GM18511 (cell line): ENCODE measurements at regions not wholly inside any gene's neighbourhood (a gene's known extent, or its start where the extent isn't known, plus 50 kb on each side); places are given as distances from the start of the nearest gene placed in this dataset.

ENCODE experiments used
- ATAC-seq: cut with Tn5 transposase; IDR thresholded peaks from one replicate; pipeline ENCODE4 v1.9.1; 2021; ENCODE audit warnings: mild to moderate bottlenecking, moderate library complexity; ENCODE audit not compliant: unreplicated experiment

DNA sequence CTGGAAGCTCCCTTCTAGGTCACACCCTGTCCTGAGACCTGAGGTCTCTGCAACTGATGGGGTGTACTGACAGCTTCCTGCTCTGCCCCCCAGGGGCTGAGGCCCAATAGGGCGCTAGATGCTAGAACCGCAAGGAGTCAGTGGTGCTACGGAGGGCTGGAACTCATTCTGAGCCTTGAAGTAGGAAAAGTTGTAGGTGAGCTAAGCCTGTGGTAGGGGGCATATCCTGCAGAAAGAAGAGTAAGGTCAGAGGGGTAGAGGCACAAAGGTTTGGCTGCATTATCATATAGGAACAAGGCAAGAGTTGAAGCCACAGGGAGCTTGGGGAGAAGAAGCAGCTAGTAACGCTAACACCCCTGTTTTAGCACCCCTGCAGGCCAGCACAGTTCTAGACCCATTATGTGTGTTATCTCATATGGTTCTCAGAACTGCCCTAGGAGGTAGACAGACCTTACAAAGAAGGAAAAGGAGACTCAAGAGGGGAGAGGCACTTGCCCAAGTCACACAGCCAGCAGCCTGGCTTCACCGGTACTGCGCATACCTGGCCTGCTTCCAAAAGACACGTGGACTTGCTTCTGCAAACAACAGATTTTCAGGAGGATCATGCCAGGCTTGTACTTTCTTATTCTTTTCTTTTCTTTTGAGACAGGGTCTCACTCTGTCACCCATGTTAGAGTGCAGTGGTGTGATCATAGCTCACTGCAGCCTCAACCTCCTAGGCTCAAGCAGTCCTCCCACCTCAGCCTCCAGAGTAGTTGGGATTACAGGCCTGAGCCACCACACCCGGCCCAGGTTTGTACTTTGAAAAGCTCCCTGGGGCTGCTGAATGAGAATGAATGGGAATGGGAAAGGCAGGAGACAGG lies 156.1 kb downstream of the MRPL14 start:
- ATAC-seq = no peak

DNA sequence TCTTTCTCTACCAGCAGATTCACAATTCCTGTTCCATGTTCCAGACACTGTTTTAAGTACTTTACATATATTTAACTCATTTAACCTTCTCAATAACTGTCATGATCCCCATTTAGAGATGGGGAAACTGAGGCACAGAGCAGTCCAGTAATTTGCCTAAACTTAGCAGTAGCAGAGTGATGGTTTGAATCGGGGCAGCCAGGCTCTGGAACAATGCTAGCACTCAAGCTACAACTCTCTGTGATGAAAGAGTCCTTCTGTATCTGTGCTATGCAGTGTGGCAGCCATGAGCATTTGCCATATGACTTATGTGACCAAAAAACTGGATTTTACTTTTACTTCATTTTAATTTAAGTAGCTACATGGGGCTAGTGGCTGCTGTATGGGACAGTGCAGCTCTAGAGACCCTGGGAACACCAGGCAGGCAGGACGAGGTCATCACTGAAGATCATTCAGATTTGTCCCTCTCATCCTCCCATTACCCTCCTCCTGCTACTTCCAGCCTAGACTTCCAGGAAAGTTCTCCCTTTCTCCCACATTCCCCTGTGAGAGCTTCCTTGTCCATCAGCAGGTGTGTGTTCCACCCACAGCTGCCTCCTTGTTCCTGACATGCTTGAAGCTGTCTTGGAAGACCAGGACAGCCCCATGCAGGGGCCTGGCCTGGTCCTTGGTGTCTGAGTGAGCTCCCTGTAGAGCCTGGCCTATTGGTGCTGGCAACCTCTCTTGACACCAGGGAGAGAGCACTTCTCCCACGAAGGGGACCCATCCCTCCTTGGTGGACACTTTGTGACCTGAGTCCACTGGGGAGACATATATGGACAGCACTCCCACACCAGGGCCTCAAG lies 157.0 kb downstream of the MRPL14 start:
- no peak for ATAC-seq

DNA sequence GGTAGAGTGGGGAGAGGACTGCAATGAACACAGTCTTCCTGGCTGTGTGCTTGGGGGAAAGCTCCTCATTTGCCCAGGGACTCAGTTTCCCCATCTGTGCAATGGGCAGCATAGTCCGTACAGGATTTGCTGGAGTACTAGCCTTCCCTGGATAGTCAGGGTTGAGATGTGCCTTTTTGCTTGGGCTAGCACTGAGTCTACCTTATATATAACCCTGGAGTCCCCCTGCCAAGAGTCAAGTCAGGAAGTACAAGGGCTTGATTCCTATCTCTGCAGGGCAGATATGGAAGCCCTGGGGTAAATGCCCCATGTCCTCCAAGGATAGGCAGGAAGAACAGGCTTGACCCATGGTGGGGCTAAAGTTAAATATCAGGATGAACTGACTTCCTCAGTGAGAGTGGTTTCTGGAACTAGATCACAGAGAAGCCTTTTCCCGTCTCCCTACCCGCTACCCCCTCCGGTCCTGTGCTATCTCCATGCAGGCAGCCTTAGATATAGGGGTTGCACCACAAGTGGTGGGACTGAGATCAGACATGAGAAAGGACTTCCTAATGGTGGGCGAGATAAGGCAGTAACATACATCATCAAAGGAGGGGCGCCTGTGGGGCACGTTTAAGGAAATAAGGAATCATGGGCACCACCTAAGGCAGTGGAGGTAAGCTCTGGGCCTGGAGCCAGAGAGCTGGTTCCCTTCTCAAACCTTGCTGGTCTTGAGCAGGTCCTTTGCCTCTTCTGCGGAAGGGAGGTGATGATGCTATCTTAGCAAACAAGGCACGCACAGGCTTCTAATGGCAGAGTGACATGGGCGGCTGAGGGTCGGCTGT lies 157.9 kb downstream of the MRPL14 start:
- no peak for ATAC-seq

DNA sequence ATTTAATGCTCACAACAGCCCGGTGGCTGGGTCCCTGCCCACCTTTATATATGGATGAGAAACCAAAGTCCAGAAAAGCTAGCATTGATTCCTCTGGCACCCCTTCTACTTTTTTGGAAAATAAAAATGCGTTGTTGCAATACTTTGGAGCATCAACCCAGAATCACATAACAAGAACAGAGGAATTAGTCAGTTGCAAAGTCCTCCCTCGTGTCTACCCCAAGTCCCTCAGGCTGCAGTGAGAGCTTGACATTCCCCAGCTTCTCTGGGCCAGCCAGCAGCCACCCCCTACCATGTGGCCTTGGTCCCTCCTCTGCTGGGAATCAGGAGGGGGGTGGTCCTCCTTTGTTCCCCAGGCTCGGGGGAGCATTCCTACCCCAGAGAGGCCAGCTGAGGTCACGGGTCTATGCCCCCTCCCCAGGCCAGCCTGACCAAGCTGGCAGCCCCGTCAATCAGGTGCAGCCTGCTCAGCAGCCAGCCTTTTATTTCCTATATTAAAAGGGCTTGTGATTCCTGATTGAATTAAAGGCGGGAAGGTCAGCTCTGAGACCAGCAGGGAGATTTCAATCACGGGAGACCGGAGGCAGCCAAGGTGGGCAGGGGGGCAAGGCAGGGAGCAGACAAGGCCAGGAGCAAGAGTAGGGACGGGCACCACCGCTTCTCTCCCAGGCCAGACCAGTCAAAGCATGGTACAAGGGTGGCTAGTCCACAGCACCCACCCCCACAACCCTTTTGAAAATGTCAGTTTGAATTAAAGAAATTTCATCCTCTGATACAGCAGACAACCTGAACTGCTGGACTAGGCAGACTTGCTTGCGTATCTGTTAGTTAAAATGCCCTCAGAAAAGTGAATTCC lies 158.9 kb downstream of the MRPL14 start:
- no peak for ATAC-seq

DNA sequence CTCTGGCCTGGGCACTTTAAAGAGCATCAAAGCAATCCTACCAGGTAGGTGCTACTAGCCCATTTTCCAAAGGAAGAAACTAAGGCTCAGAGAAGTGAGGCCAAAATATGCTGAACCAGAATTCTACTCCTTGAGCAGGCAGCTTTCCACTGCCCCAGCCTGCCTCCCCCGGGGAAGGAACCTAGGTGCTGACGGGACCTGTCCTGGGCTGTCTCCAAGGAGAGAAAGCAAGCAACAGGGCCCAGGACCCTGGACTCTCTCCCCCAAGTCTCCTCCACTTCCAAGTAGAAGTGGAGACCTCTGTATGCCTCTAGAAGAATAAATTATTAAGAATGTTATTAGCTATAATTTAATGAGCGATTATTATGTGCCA lies 159.5 kb downstream of the MRPL14 start:
- ATAC-seq = no peak

DNA sequence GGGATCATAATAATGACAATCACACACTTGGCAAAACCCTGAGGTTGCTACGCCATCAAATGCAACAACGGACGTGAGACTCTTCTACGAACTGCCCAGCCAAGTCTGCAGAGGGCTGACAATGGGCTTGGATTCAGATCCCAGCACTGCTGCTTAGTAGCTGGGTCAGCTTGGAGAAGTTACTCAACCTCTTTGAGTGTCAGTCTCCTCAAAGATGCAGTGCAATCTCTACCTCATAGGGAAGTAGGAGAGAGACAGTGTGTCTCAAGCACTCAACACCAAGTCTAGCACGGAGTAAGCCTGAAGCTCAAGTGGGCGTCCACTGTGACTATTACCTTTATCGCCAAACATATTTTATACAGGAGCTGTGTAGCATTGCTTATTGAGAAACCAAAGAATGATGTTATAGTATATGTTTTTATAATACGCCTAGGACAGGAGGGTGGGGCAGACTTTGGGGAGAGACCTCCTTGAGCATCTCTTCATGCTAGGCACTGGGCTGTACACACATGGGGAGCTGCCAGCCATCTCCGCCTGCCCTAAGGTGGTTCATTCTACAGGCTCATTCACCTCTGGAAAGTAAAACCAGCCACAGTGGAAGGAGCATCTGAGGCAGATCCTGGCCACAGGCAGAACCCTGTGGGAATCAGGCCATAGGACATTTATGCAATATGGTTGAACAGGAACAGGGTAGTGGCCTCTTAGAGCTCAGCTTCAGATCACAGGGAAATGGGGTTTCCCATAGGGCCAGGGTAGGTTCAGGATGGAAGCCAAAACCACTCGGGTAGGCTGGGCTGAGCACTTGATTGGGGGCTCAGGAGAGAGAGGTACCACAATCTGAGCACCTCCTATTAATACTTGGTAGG lies 160.2 kb downstream of the MRPL14 start:
- ATAC-seq = no peak

DNA sequence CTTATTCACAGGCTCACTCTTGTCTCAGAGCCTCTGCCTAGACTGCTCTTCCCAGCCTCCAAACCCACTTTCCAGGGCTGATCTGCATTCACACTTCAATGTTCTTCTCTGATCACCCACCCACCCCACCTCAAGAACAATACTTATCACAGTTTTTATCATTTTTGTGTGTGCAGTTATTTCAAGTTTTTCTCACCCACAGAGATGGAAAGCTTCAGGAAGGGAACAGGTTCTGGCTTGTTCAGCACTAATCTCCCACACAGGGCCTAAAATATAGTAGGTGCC lies 160.9 kb downstream of the MRPL14 start:
- no peak for ATAC-seq

DNA sequence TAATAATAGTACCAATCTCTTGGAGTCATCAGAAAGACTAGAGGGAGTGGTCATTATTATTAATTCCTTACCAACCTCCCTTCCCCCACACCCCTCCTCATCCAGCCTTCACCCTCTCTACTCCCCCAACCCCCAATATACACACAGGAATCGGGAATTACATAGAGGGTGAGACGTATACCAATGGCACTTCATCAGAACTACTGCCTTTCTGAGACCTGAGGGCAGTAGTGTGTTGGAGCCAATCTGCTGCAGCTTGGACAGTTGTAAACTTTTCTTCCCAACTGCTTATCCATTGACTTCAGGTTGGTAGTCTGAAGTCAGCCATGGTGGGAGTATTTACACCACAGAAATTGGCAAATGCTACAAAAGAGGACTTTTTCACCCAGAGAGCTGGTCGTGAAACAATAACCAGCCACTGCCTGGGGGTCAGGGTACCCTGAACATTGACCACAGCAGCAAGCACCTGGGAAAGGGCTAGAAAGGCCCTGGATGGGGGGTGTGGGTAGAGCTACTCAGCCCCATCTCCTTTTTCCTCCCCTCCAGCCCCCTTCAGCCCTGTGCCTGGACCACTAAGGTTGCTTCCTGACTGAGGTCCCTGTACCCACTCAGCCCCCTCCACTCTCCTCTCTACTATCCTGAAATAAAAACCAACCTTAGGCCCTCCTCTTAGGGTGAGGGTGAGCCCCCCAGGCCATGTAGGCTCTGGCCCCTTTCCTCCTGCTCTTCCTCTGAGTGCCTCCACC lies 161.5 kb downstream of the MRPL14 start:
- ATAC-seq = no peak

DNA sequence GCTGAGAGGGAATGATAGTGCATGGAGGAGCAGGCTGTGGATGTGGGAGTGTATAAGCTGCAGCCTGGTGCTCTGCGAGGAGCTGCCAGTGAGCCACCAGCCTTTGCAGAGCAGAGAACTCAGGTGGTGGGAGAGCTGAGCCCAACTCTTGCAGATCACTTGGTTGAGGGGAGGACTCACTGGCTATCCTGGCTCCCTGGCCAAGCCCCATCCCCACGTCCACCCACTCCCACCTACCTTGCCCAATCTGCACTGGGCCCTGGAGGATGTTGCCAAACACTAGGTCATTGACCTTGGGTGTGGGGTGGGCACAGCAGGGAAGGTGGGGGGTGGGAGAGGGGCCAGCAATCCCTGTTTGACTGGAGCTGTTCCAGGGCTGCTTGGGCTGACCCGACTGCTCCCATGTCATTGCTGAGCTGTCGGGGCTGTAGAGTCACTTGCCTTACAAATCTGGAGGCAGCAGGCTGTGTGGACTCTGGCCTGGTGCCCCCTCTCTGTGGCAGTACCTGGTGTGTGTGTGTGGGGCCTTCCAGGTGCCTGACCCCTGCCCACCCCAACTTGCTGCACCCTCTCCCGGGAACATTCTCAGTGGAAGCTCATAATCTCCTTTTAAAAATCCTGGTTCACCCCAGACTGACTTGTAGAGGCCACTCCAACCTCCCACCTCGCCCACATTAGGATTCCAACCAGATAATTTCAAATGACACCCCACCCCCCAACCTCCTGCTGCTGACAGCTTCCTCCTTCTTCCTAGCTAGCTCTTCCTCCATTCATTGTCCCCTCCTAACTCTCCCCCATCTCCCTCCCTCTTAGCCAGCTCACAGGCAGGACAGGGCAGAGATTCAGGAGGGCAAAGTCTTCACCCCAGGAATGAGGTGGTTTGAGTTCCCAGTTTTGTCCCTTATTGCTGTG lies 162.3 kb downstream of the MRPL14 start:
- no peak for ATAC-seq

DNA sequence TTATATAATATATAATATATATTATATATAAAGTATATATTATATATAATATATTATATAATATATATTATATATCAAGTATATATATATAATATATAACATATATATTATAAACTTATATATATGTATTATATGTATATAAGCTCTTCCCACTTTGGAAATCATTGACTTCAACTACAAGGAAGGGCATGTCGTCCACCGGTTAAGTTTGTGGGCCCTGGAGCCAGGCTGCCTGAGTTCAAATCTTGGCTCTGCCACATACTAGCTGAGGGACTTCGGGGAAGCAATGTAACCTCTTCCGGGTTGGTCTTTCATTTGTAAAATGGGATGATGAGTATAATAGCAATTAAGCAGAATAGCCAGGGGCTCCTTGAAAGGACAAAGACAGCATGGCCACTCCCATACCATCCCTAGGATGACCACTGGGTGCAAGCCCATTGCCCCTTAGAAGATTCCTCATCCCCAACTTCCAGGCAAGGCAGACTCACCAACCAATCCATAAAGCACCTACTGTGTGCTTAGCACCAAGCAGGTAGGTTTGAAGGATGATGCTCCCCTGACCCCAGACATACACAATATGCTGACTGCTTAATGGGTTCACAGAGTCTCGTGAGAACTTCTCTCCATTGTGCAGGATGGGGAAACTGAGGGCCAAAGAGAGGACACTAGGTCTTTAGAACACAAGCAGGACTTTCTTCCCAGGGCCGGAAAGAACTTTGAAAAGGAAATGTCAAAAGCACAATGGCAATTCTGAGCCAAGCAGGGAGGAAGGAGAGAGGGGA lies 163.2 kb downstream of the MRPL14 start:
- no peak for ATAC-seq

DNA sequence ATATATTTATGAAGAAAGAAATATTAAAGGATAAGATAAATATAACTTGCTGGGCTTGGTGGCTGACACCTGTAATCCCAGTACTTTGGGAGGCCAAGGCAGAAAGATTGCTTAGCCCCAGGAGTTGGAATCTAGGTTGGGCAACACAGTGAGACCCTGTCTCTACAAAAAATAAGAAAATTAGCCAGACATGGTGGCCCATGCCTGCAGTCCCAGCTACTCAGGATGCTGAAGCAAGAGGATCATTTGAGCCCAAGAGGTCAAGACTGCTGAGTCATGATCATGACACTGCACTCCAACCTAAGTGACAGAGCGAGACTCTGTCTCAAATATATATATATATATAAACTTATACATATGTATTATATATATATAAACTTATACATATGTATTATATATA lies 164.0 kb downstream of the MRPL14 start:
- no peak for ATAC-seq

DNA sequence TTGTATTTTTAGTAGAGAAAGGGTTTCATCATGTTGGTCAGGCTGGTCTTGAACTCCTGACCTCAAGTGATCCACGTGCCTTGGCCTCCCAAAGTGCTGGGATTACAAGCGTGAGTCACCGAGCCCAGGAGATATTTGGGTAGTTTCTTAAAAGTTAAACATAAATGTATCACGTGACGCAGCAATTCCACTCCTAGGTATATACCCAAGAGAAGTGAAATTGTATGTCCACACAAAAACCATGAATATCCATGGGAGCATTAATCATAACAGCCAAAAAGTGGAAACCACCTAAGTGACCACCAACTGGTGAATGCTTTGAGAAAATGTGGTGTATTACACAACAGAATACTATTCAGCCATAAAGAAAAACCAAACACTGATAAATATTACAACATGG lies 164.8 kb downstream of the MRPL14 start:
- no peak for ATAC-seq

DNA sequence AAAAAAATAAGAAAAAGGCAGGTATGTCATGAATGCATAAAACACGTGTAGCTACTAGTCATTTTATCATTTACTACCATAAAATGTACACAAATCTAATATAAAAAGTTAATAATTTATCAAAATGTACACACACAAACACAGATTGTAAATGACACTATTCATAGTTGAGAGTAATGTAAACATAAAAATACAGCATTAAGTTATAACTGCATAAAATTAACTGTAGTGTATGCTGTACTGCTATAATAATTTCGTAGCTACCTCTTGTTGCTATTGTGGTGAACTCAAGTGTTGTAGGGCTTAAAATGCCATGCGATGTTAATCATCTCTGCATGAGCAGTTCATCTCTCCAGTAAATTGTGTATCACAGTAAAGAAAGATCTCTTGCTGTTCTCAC lies 170.0 kb downstream of the MRPL14 start:
- ATAC-seq = no peak

DNA sequence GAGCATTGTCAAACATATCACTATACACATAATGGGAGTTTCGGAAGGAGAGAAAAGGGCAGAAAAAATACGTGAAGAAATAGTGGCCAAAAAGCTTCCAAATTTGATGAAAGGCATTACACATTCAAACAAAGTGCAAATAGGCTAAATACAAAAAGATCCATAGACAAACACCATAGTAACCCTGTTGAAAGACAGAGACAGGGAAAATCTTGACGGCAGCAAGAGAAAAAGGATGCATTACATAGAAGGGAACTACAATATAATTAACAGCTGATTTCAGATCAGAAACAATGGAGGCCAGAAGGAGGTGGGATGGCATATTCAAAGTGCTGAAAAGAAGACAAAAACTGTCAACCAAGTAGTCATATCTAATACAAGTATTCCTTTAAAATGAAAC lies 170.8 kb downstream of the MRPL14 start:
- ATAC-seq = no peak

DNA sequence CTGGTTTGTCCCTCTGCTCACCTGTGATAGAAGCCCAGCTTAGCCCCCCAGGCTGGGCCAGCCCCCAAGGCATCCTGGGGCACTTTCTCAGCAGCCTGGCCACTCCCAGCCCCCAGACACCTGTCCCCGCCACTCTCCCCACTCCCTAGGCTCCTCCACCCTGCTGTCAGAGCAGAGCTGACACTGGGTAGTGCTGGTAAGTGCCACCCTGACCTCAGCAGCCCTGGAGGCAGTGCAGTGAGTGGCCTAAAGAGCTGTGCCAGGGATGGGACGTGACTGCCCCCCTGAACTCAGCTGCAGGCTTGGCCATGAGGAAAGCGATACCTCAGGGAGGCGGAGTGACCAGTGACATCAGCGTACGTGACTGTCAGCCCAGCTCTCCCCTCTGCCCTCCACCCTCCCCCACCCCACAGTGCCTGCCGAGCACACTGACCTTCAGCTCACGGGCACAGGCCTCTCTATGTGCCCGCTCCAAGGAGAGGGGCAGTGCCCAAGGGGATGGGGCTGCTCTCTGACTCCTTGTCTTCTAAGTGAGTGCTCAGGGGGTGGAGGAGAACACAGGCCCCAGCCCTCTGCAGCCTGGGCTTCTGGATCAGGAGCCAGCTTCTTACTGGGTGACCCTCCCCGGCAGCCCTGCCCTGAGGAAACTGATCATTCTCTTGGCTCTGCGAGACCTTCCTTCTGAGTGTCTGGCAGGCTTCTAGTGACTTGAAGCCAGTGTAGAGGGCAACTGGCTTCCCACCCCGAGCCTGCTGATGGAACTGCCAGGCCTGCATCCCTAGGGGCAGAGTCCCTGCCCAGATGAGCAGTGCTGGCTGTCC lies 172.7 kb downstream of the MRPL14 start:
- no peak for ATAC-seq

DNA sequence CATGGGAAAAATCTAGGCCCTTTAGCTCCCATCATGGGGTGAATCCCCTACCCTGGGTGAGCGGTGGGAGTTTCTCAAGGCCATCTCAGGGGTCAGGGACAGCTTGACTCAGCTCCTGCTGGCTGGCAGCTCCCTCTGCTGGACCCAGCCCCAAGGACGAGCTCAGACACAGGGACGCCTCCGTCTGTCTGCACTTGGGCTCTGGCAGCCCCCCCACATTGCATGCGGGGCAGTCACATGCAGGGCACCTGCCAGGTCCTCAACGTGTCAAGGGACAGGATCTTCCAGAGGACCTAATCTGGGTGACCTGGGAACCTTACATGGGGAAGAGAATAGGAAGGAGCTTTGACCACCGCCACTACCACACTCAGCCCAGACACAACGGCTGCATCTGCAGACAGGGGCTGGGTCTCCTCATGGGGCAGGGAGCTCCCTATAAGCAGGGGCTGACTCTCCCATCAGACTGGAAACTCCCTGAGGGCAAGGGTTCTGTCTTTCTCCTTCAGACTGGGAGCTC lies 173.4 kb downstream of the MRPL14 start:
- no peak for ATAC-seq
